CD8-positive, alpha-beta memory T cell (primary cell): ENCODE measurements at regions not wholly inside any gene's neighbourhood (a gene's known extent, or its start where the extent isn't known, plus 50 kb on each side); places are given as distances from the start of the nearest gene placed in this dataset.
A peak's percentile ranks its signal among the peaks of the same experiment; 100 is the strongest.
"Not testable (repeated sequence)": the region's sequence is repeated elsewhere in the genome, so short reads cannot be mapped to it uniquely, and the experiment has no call there.

ENCODE experiments used
- CTCF ChIA-PET: fragments of 350-600 bp; sonication (Branson Sonifier 250); formaldehyde crosslinking; loops from one replicate; lab custom pipeline; 2021; ENCODE audit warnings: antibody characterized with exemption; lab: Charles Lee
- POLR2A ChIA-PET: fragments of 350-600 bp; sonication (Branson Sonifier 250); formaldehyde crosslinking; loops from one replicate; lab custom pipeline; 2021; ENCODE audit warnings: antibody characterized with exemption; lab: Charles Lee
- DNase-seq, 5 donors: peaks; one replicate each; pipeline versions ENCODE4 v3.0.0 to v3.0.0-alpha.2; 2020 to 2022; ENCODE audit warnings: mixed read lengths in 1 of 5
- H3K27ac ChIP-seq: one replicate; pipeline ENCODE4 v1.7.0; 2013; ENCODE audit warnings: low read depth, mild to moderate bottlenecking, low read length, moderate library complexity
- H3K27me3 ChIP-seq: 2 replicates; pipeline ENCODE4 v1.7.0; 2013; ENCODE audit warnings: low read length, mild to moderate bottlenecking; ENCODE audit not compliant: insufficient read depth, poor library complexity, severe bottlenecking
- H3K36me3 ChIP-seq: 2 replicates; pipeline ENCODE4 v1.7.0; 2013; ENCODE audit warnings: mild to moderate bottlenecking, low read length, moderate library complexity; ENCODE audit not compliant: insufficient read depth
- H3K4me1 ChIP-seq: 2 replicates; pipeline ENCODE4 v1.7.0; 2013; ENCODE audit warnings: mild to moderate bottlenecking, low read length, moderate library complexity; ENCODE audit not compliant: insufficient read depth
- H3K4me3 ChIP-seq: 2 replicates; pipeline ENCODE4 v1.7.0; 2013; ENCODE audit warnings: mild to moderate bottlenecking, low read length
- H3K9me3 ChIP-seq: 2 replicates; pipeline ENCODE4 v1.7.0; 2013; ENCODE audit warnings: mild to moderate bottlenecking, low read length
- H3K27ac Mint-ChIP-seq, 8 donors: one replicate each; pipeline ENCODE4 v1.8.0; 2020 to 2021; ENCODE audit warnings: mixed read lengths in 8 of 8, mild to moderate bottlenecking in 6 of 8, inconsistent platforms in 3 of 8, moderate library complexity in 3 of 8
- H3K27me3 Mint-ChIP-seq, 2 donors: one replicate each; pipeline ENCODE4 v1.8.0; 2020 to 2021; ENCODE audit warnings: mixed read lengths in 2 of 2, mild to moderate bottlenecking in 1 of 2, moderate library complexity in 1 of 2
- H3K36me3 Mint-ChIP-seq, 3 donors: one replicate each; pipeline ENCODE4 v1.8.0; 2020 to 2021; ENCODE audit warnings: mixed read lengths in 3 of 3, inconsistent platforms in 1 of 3, mild to moderate bottlenecking in 1 of 3
- H3K4me1 Mint-ChIP-seq, 3 donors: one replicate each; pipeline ENCODE4 v1.8.0; 2020 to 2021; ENCODE audit warnings: mixed read lengths in 3 of 3, inconsistent platforms in 1 of 3, mild to moderate bottlenecking in 1 of 3
- H3K4me3 Mint-ChIP-seq, 7 donors: one replicate each; pipeline ENCODE4 v1.8.0; 2020 to 2021; ENCODE audit warnings: mixed read lengths in 7 of 7, mild to moderate bottlenecking in 6 of 7, moderate library complexity in 4 of 7, inconsistent platforms in 2 of 7
- H3K9me3 Mint-ChIP-seq, 5 donors: one replicate each; pipeline ENCODE4 v1.8.0; 2020 to 2022; ENCODE audit warnings: mixed read lengths in 5 of 5, mild to moderate bottlenecking in 3 of 5, moderate library complexity in 2 of 5, inconsistent platforms in 1 of 5

DNA sequence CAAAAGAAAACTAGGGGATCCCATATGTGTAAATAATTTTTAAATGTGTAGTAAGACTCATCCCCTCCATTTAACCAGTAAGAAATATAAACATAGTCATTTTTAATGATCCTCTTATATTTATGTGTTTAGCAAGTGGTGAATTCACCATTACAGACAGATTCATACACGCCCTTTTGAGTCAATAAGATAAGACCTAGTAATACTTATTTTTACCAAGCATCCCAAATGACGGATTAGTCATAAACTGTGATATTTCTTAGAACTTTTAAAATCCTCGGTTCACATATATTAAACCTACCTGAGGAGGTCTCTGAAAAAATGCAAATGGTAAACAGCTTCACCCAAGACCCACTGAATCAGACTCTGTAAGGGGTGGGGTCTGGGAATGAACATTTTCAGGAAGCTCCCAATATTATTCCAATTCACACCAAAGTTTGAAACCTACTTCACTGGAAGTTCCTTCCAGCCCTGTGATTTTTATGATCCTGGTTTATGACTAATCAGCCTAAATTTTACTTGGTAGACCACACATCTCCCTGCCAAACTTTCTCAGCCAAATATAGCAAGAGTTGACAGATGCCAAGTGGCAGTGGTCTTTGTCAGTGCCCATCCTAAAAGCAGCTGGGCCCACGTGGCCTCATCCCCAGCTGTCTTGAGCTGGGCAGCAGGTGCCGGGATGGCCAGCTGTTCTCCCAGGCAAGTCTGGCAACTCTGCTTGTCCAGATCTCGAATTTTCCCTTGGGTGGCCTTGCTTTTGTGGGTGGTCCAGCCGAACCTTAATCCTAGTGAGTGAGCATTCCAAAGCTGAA lies 559.0 kb upstream of the RGMB start:
- ChIA-PET CTCF (interaction anchor here (0.9 kb wide), 1 partner anchor 553 kb away, joined by 3 read pairs; no protein-coding TSS in a partner anchor), POLR2A (no interaction called here)
- Histone ChIP-seq H3K4me3 (no peak overlapping the region), H3K27ac (no peak overlapping the region), H3K27me3 (no peaks in the 10 kb centered on the region), H3K36me3 (no peaks in the 10 kb centered on the region), H3K4me1 (no peaks in the 10 kb centered on the region), H3K9me3 (no peaks in the 10 kb centered on the region)
- no peak for DNase-seq
- Mint-ChIP-seq H3K4me3 (no peak overlapping the region), H3K4me1 (peaks cover 0 to 5% (median 0%) of the 10 kb centered on the region in 3 donors), H3K27ac (no peak overlapping the region), H3K27me3 (no peaks in the 10 kb centered on the region), H3K36me3 (no peaks in the 10 kb centered on the region), H3K9me3 (peaks cover 0 to 7% (median 0%) of the 10 kb centered on the region in 5 donors)

DNA sequence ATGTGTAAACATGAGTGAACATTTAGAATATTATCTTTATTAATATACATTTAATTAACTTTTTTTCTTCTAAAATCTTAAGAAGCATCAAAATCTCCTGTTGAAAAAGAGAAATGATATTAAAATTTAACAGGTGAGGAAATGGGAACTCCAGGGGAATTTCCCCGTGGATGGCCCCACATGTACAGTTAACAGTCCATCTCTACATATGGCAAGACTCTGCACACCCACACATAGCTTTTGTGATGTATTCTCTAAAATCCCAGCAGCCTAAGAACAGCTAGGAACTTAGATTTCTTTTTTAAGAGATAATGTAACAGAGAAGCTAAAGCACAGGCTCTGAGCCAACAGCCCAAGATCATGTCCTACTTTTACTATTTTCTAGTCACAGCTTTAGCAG lies 556.3 kb upstream of the RGMB start:
- no peaks in the 10 kb centered on the region for H3K36me3 ChIP-seq
- no peak overlapping the region for H3K27ac Mint-ChIP-seq
- H3K27ac ChIP-seq: no peak overlapping the region
- H3K4me3 ChIP-seq: no peak overlapping the region
- POLR2A ChIA-PET: no interaction called here
- peaks cover 0 to 7% (median 0%) of the 10 kb centered on the region in 5 donors for H3K9me3 Mint-ChIP-seq
- no peak overlapping the region for H3K4me3 Mint-ChIP-seq
- CTCF ChIA-PET: no interaction called here
- H3K9me3 ChIP-seq: no peaks in the 10 kb centered on the region
- no peak for DNase-seq
- peaks cover 0 to 5% (median 0%) of the 10 kb centered on the region in 3 donors for H3K4me1 Mint-ChIP-seq
- no peaks in the 10 kb centered on the region for H3K36me3 Mint-ChIP-seq
- no peaks in the 10 kb centered on the region for H3K4me1 ChIP-seq
- no peaks in the 10 kb centered on the region for H3K27me3 ChIP-seq
- no peaks in the 10 kb centered on the region for H3K27me3 Mint-ChIP-seq

DNA sequence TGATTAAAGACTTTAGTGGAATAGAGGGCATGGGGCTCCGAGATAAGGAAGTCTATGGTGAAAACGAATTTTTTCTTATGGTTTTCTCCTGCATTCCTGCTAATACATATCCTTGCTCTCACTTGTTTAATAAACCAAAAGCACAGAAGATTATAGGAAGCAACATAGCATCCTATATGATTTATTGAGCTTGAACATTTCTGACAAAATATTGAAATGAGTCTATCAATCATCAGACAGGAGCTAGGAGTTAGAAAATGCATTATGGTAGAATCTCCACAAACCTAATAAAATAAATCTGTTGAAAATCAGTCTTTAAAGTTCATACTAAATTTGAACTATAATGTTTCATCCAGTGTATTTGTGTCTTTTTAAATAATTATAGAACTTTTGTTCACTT lies 554.6 kb upstream of the RGMB start:
- no peaks in the 10 kb centered on the region for H3K4me1 ChIP-seq
- no peak for DNase-seq
- no peak overlapping the region for H3K4me3 Mint-ChIP-seq
- no peak overlapping the region for H3K27ac Mint-ChIP-seq
- ChIA-PET CTCF (no interaction called here), POLR2A (no interaction called here)
- H3K36me3 Mint-ChIP-seq: no peaks in the 10 kb centered on the region
- no peaks in the 10 kb centered on the region for H3K9me3 ChIP-seq
- H3K27ac ChIP-seq: no peak overlapping the region
- peaks cover 0 to 10% (median 4%) of the 10 kb centered on the region in 5 donors for H3K9me3 Mint-ChIP-seq
- H3K36me3 ChIP-seq: no peaks in the 10 kb centered on the region
- H3K27me3 Mint-ChIP-seq: no peaks in the 10 kb centered on the region
- H3K27me3 ChIP-seq: no peaks in the 10 kb centered on the region
- H3K4me3 ChIP-seq: no peak overlapping the region
- H3K4me1 Mint-ChIP-seq: peaks cover 0 to 5% (median 0%) of the 10 kb centered on the region in 3 donors

DNA sequence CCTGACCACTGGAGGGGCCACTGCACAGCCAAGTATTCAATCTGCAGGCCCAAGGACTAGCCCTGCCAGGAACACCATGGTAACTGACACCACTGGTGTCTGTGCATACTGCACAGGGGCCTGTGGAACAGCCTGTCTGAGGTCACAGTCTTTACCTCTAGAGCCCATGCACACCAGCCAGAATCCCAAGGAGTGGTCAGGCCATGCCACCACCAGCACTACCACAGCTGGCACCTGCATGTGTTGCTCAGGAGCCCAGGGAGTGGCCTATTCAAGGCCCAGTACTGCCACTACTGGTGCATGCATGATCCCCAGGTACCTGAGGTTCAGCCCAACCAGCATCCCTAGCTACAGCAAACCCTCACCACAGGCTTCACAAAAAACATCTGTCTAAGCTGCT lies 546.0 kb upstream of the RGMB start:
- no peaks in the 10 kb centered on the region for H3K27me3 ChIP-seq
- Mint-ChIP-seq H3K4me1 (no peaks in the 10 kb centered on the region), H3K4me3 (no peak overlapping the region), H3K36me3 (no peaks in the 10 kb centered on the region), H3K27me3 (no peaks in the 10 kb centered on the region), H3K9me3 (peaks cover 5 to 28% (median 14%) of the 10 kb centered on the region in 5 donors), H3K27ac (no peak overlapping the region)
- no peak for DNase-seq
- no peaks in the 10 kb centered on the region for H3K4me1 ChIP-seq
- H3K9me3 ChIP-seq: no peaks in the 10 kb centered on the region
- ChIA-PET CTCF (no interaction called here), POLR2A (no interaction called here)
- H3K36me3 ChIP-seq: no peaks in the 10 kb centered on the region
- no peak overlapping the region for H3K27ac ChIP-seq
- no peak overlapping the region for H3K4me3 ChIP-seq

DNA sequence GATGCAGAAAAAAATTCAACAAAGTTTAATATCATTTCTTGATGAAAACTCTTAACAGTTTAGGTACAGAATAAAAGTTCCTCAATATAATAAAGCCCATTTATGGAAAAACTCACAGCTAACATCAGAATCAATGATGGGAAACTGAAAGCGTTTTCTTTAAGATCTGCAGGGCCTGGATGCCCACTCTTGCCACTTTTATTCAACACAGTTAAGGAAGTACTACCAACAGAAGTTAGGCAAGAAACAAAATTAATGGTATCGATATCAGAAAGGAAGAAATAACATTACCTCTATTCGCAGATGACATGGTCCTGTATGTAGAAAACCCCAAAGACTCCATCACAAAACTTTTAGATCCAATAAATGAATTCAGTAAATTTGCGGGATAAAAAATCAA lies 542.4 kb upstream of the RGMB start:
- no peak overlapping the region for H3K4me3 Mint-ChIP-seq
- Histone ChIP-seq H3K9me3 (no peaks in the 10 kb centered on the region), H3K4me1 (no peaks in the 10 kb centered on the region), H3K4me3 (no peak overlapping the region), H3K36me3 (no peaks in the 10 kb centered on the region), H3K27ac (no peak overlapping the region), H3K27me3 (no peaks in the 10 kb centered on the region)
- no peak for DNase-seq
- H3K27me3 Mint-ChIP-seq: no peaks in the 10 kb centered on the region
- peak overlapping the region in 1 of 8 donors; percentile 69 for H3K27ac Mint-ChIP-seq
- CTCF ChIA-PET: no interaction called here
- no peaks in the 10 kb centered on the region for H3K4me1 Mint-ChIP-seq
- peaks cover 7 to 22% (median 14%) of the 10 kb centered on the region in 5 donors for H3K9me3 Mint-ChIP-seq
- POLR2A ChIA-PET: no interaction called here
- H3K36me3 Mint-ChIP-seq: no peaks in the 10 kb centered on the region

DNA sequence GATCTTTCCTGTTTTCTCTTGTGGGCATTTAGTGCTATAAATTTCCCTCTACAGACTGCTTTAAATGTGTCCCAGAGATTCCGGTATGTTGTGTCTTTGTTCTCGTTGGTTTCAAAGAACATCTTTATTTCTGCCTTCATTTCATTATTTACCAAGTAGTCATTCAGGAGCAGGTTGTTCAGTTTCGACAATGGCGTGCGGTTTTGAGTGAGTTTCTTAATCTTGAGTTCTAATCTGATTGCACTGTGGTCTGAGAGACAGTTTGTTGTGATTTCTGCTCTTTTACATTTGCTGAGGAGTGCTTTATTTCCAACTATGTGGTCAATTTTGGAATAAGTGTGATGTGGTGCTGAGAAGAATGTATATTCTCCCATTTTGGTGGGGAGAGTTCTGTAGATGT lies 535.7 kb upstream of the RGMB start:
- H3K27me3 Mint-ChIP-seq, CTCF ChIA-PET, H3K27ac ChIP-seq, H3K27me3 ChIP-seq, H3K4me3 ChIP-seq, H3K4me1 ChIP-seq, H3K9me3 ChIP-seq, H3K4me1 Mint-ChIP-seq, H3K36me3 Mint-ChIP-seq, H3K27ac Mint-ChIP-seq, POLR2A ChIA-PET, H3K4me3 Mint-ChIP-seq, DNase-seq, H3K36me3 ChIP-seq: not testable (repeated sequence)
- H3K9me3 Mint-ChIP-seq: peaks cover 8 to 22% (median 19%) of the 10 kb centered on the region in 5 donors

DNA sequence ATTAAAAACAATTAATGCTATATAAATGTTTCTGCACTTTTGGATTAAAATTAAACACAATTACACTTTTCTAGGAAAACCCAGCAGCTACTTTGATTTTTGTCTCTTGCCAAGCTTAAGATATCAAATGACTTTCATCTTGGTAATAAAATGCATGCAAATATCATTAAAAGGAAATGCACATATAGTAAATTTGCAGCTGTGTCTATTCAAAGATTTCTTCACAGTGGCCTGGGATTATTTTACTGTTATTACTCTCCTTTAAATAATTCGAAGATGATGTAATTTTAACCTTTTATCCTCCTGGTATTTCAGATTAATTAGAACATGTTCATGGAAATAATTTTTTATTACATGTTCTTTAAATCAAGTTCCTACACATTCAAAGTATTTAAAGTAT lies 529.5 kb upstream of the RGMB start:
- H3K36me3 Mint-ChIP-seq: no peaks in the 10 kb centered on the region
- no peaks in the 10 kb centered on the region for H3K36me3 ChIP-seq
- H3K4me1 Mint-ChIP-seq: no peaks in the 10 kb centered on the region
- no peaks in the 10 kb centered on the region for H3K27me3 ChIP-seq
- ChIA-PET POLR2A (no interaction called here), CTCF (no interaction called here)
- no peak for DNase-seq
- no peaks in the 10 kb centered on the region for H3K27me3 Mint-ChIP-seq
- peaks cover 0 to 19% (median 3%) of the 10 kb centered on the region in 5 donors for H3K9me3 Mint-ChIP-seq
- H3K4me1 ChIP-seq: no peaks in the 10 kb centered on the region
- no peaks in the 10 kb centered on the region for H3K9me3 ChIP-seq
- H3K4me3 Mint-ChIP-seq: no peak overlapping the region
- H3K4me3 ChIP-seq: no peak overlapping the region
- H3K27ac ChIP-seq: no peak overlapping the region
- no peak overlapping the region for H3K27ac Mint-ChIP-seq

DNA sequence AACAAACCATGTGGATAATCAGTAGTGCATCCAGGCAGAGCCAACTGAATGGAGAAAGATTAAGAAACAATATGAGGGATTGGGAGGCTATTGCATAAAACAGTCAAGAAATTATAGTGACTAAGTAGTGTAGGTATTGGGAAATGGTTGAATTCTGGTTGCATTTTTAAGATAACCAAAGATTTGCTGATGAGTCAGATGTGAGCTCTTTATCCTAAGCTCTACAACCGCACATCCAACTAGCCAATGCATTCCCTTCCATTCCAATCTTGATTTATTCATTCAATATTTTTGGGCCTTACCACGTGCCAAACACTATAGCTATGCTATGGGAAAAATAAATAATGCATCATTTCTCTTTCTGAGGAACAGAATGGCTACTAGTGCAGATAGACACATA lies 524.5 kb upstream of the RGMB start:
- Histone ChIP-seq H3K36me3 (no peaks in the 10 kb centered on the region), H3K9me3 (no peaks in the 10 kb centered on the region), H3K27me3 (no peaks in the 10 kb centered on the region), H3K4me3 (no peak overlapping the region), H3K27ac (no peak overlapping the region), H3K4me1 (no peaks in the 10 kb centered on the region)
- Mint-ChIP-seq H3K4me3 (no peak overlapping the region), H3K36me3 (no peaks in the 10 kb centered on the region), H3K9me3 (peaks cover 0 to 4% (median 2%) of the 10 kb centered on the region in 5 donors), H3K4me1 (no peaks in the 10 kb centered on the region), H3K27ac (no peak overlapping the region), H3K27me3 (no peaks in the 10 kb centered on the region)
- CTCF ChIA-PET: no interaction called here
- DNase-seq: no peak
- POLR2A ChIA-PET: no interaction called here
